ENCODE measurements at regions not wholly inside any gene's neighbourhood (a gene's known extent, or its start where the extent isn't known, plus 50 kb on each side); places are given as distances from the start of the nearest gene placed in this dataset.
"Not testable (repeated sequence)": the region's sequence is repeated elsewhere in the genome, so short reads cannot be mapped to it uniquely, and the experiment has no call there.

DNA sequence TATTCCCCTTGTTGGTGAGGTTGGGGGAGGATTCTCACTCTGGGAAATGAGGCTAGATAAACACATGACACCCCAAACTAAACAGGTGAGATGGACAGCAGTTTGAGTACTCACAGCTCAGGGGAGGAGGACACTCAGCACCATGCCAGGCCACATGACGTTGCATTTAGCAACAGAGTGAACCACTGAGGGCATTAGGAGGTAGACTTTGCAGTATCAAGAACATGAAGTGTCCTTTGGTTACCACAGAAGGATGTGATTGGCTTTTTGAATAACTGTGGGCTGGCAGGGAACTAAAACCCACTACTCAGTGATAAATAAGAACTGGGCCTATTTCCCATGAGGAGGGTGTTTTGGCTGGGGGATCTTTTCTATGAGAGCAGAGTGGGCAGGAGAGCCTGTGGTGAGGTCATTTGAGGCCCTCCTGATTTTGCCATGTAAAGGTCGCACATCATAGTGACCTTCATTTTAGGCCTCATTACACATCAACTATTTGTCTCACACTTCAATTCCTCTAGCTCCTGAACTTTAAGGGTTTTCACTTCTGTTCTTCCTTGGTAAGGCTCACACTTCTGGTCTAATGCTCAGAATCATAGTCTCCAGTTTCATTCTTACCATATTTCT is 89.8 kb upstream of the PRKD1 start:
- DNase-seq (ENCODE audit: low spot score in 2 of 2), result no peak
- H3K4me3 ChIP-seq (ENCODE audit: low read depth, poor library complexity, severe bottlenecking), result no peak overlapping the region
- intact Hi-C loops (cut with DNase I; ENCODE audit: low total_unique reads), result no loop called here
- TF ChIP-seq, protein P1, sequence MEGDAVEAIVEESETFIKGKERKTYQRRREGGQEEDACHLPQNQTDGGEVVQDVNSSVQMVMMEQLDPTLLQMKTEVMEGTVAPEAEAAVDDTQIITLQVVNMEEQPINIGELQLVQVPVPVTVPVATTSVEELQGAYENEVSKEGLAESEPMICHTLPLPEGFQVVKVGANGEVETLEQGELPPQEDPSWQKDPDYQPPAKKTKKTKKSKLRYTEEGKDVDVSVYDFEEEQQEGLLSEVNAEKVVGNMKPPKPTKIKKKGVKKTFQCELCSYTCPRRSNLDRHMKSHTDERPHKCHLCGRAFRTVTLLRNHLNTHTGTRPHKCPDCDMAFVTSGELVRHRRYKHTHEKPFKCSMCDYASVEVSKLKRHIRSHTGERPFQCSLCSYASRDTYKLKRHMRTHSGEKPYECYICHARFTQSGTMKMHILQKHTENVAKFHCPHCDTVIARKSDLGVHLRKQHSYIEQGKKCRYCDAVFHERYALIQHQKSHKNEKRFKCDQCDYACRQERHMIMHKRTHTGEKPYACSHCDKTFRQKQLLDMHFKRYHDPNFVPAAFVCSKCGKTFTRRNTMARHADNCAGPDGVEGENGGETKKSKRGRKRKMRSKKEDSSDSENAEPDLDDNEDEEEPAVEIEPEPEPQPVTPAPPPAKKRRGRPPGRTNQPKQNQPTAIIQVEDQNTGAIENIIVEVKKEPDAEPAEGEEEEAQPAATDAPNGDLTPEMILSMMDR (IDR thresholded peaks at IDR 0.05), result no peak
- no peak for TF ChIP-seq POLR2A (IDR thresholded peaks at IDR 0.05)
- WGBS, 2 donors, result 87 to 93% methylated on average over 2 of the region's 2 CpGs

GRCh38 chr14:30020271-30020670 is 92.6 kb upstream of the PRKD1 start:
- intact Hi-C loops (cut with DNase I; ENCODE audit: low total_unique reads), result no loop called here
- TF ChIP-seq, protein P1 (IDR thresholded peaks at IDR 0.05), result no peak
- no peak for TF ChIP-seq POLR2A (IDR thresholded peaks at IDR 0.05)
- WGBS, 2 donors, result 25 to 53% methylated on average over 2 of the region's 2 CpGs
- no peak overlapping the region for H3K4me3 ChIP-seq (ENCODE audit: low read depth, poor library complexity, severe bottlenecking)
- DNase-seq (ENCODE audit: low spot score in 2 of 2), result no peak

- H3K4me3 ChIP-seq (ENCODE audit: low read depth, poor library complexity, severe bottlenecking), result no peak overlapping the region
- TF ChIP-seq, protein P1 (IDR thresholded peaks at IDR 0.05), result no peak
- TF ChIP-seq POLR2A (IDR thresholded peaks at IDR 0.05), result no peak
- DNase-seq (ENCODE audit: low spot score in 2 of 2), result no peak
- intact Hi-C loops (cut with DNase I; ENCODE audit: low total_unique reads), result no loop called here
- WGBS, 2 donors, result 96 to 98% methylated on average over 1 of the region's 1 CpG
Measured at GRCh38 chr14:30020687-30021086, 93.0 kb upstream of the PRKD1 start.

GRCh38 chr14:30023350-30023749 is 95.7 kb upstream of the PRKD1 start:
- DNase-seq (ENCODE audit: low spot score in 2 of 2); intact Hi-C loops (cut with DNase I; ENCODE audit: low total_unique reads); H3K4me3 ChIP-seq (ENCODE audit: low read depth, poor library complexity, severe bottlenecking): not testable (repeated sequence)
- WGBS, 2 donors, result 91 to 94% methylated on average over 5 of the region's 5 CpGs

DNA sequence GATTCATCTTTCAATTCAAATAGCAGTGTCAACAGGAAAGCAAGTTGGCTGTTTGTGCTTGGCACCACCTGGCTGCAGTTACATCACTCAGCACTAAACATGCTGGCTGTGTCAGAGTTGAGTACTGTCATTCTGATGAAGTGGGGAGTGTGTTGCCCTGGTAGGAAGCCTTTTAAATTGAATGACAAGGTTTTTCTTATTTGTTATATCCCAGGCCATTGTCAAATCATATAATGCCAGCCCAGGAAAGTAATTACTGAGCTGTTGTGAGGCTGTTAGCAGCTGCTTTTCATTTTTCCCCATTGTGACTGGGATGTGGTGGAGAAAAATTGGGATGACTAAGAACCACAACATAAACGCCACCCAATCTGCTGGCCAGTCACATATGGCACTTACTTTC is 106.5 kb upstream of the PRKD1 start:
- WGBS, 2 donors, result 48 to 59% methylated on average over 1 of the region's 1 CpG
- TF ChIP-seq POLR2A (IDR thresholded peaks at IDR 0.05), result no peak
- TF ChIP-seq, protein P1 (IDR thresholded peaks at IDR 0.05), result no peak
- intact Hi-C loops (cut with DNase I; ENCODE audit: low total_unique reads), result no loop called here
- H3K4me3 ChIP-seq (ENCODE audit: low read depth, poor library complexity, severe bottlenecking), result no peak overlapping the region
- no peak for DNase-seq (ENCODE audit: low spot score in 2 of 2)

DNA sequence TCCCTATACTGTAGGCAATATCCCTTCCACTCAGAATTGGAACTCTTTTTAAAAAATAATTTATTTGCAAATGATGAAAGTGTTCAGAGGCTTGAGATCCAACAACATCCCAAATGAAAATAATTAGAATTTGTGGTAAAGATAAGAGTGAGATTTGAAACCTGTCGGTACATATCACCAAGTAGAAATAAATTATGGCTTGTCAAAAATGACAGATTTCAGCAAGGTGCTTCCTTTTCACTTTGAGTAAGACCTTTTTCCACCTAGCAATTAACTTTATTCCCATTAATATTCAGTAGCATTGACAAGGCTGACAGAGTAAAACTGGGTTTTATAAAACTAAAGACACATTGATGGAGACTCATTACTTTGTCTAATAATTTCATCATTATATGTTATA is 107.7 kb upstream of the PRKD1 start:
- DNase-seq (ENCODE audit: low spot score in 2 of 2), result no peak

More for the DNA sequence above, 107.7 kb upstream of the PRKD1 start:
- no peak overlapping the region for H3K4me3 ChIP-seq (ENCODE audit: low read depth, poor library complexity, severe bottlenecking)
- intact Hi-C loops (cut with DNase I; ENCODE audit: low total_unique reads), result no loop called here
- TF ChIP-seq POLR2A (IDR thresholded peaks at IDR 0.05), result no peak
- TF ChIP-seq, protein P1 (IDR thresholded peaks at IDR 0.05), result no peak
- WGBS, 2 donors, result 49 to 50% methylated on average over 1 of the region's 1 CpG

All from lower leg skin (tissue), 4 donors.